HG02610 (cell line): ENCODE measurements at regions not wholly inside any gene's neighbourhood (a gene's known extent, or its start where the extent isn't known, plus 50 kb on each side); places are given as distances from the start of the nearest gene placed in this dataset.

Experiments
- ATAC-seq: cut with Tn5 transposase; IDR thresholded peaks from one replicate; pipeline ENCODE4 v1.9.1; 2021; ENCODE audit warnings: mild to moderate bottlenecking, moderate library complexity; ENCODE audit not compliant: unreplicated experiment

GRCh38 chr10:130756651-130757050 is 554.9 kb downstream of the TCERG1L start:
- ATAC-seq, result no peak

GRCh38 chr10:130757271-130757670 is 554.2 kb downstream of the TCERG1L start:
- no peak for ATAC-seq

- no peak for ATAC-seq
Measured at GRCh38 chr10:130757821-130758489, 553.6 kb downstream of the TCERG1L start.

GRCh38 chr10:130758529-130758928 is 553.0 kb downstream of the TCERG1L start:
- ATAC-seq, result no peak

GRCh38 chr10:130761032-130761575 is 550.4 kb downstream of the TCERG1L start:
- ATAC-seq, result no peak

GRCh38 chr10:130761788-130762301 is 549.7 kb downstream of the TCERG1L start:
- no peak for ATAC-seq

- no peak for ATAC-seq
Measured at GRCh38 chr10:130762491-130762890, 549.0 kb downstream of the TCERG1L start.

GRCh38 chr10:130763071-130763470 is 548.5 kb downstream of the TCERG1L start:
- no peak for ATAC-seq

GRCh38 chr10:130763491-130763890 is 548.0 kb downstream of the TCERG1L start:
- no peak for ATAC-seq

- ATAC-seq, result no peak
Measured at GRCh38 chr10:130764651-130765050, 546.9 kb downstream of the TCERG1L start.

- no peak for ATAC-seq
Measured at GRCh38 chr10:130766071-130766470, 545.5 kb downstream of the TCERG1L start.

GRCh38 chr10:130767116-130767730 is 544.3 kb downstream of the TCERG1L start:
- ATAC-seq, result no peak

- no peak for ATAC-seq
Measured at GRCh38 chr10:130769146-130770017, 542.1 kb downstream of the TCERG1L start.

GRCh38 chr10:130770018-130770630 is 541.4 kb downstream of the TCERG1L start:
- no peak for ATAC-seq

GRCh38 chr10:130771491-130771946 is 540.0 kb downstream of the TCERG1L start:
- no peak for ATAC-seq

- ATAC-seq, result no peak
Measured at GRCh38 chr10:130772056-130772455, 539.5 kb downstream of the TCERG1L start.

GRCh38 chr10:130772676-130773075 is 538.8 kb downstream of the TCERG1L start:
- ATAC-seq, result no peak

GRCh38 chr10:130773941-130774340 is 537.6 kb downstream of the TCERG1L start:
- ATAC-seq, result no peak

GRCh38 chr10:130774871-130775270 is 536.6 kb downstream of the TCERG1L start:
- no peak for ATAC-seq

- no peak for ATAC-seq
Measured at GRCh38 chr10:130775311-130775710, 536.2 kb downstream of the TCERG1L start.

- no peak for ATAC-seq
Measured at GRCh38 chr10:130776724-130777123, 534.8 kb downstream of the TCERG1L start.
